ENCODE measurements at regions not wholly inside any gene's neighbourhood (a gene's known extent, or its start where the extent isn't known, plus 50 kb on each side); places are given as distances from the start of the nearest gene placed in this dataset.

DNA sequence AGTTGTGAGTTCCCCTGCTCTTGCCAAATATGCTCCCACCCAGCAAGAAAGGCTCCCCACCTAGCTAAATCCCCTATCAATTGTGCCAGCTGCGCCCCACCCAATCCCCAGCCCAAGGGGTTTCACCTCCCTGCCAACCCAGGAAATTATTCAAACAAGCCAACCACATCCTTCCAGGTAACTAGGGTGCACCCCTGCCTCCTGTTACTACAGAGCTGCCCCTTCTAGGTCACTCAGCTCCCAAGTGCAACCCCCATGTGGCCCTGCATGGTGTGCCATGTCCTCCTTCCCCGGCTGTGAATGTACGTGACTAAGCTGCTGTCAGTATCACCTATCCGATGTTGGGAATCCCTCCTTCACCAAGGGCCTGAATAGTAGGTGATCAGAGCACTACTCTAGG is 91.2 kb upstream of the LDAH start:
- no peak for DNase-seq (ENCODE audit: low read depth, low spot score)

DNA sequence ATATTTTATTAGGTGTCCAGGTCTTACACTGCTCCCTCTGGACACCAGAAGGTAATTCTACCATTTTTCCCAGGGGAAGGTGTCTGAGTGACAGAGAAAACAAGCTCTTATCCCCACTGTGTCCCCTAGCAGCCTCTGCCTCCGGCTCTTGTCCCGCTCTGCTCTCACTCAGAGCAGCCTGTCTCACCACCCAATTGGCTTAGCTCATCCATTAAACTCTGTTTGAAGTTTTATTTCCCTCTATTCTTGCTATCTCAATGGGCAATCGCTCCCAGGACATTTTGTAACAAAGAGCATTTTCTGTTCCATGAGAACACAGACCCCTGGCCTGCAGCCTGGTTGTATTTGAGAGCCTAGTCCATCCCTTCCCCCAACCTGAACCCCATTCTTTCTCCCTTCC is 90.6 kb upstream of the LDAH start:
- no peak for DNase-seq (ENCODE audit: low read depth, low spot score)

DNA sequence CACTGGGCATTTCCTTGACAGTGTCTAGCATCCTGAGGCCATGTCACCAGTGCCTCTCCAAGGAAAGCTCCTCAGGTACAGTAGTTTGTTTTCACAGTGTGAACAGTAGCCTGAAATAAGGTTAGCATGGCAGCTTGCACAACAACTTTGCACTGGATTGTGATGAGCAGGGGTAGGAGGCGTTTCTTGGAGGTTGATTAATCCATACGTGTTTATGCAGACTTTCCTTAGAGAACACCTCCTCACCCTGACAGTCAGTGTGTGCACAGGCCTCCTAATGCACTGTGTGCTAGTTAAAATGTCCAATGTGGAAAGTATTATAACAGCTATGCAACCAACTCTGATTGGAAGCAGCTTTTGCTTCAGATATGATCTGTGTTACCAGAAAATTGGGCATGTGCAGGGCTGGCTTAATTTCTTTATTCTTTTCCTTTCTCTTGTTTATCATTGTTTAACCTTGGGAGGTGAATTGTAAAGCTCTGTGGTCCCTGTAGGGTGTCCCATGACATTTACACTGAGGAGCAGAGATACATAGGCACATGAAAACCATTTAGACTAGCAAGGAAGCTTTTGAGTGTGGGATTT is 77.2 kb upstream of the LDAH start:
- no peak for DNase-seq (ENCODE audit: low read depth, low spot score)

DNA sequence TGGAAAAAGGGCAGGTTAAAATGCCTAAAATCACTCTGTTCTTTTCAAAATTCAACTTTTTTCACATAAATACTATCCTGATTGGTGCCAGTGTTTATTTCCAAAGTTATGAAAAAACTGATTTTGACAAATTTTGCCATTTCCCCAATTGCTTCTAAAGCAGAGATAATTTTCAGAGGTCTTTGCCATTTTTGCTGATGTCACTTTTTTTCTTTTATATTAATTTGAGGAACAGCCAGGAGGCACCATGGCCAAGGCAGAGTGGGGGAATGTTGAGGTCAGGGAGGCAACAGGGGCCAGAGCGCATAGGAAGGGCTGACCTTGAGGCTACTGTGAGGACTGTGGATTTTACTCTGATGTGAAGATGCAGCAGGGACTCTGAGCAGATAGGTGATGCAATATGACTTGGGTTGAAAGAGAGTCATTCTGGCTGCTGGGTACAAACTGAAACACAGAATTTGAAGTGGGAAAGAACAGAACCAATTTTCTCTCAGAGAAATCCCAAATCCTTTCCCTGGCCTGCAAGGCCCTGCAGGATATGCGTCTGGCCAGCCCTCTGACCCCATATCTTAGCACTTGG is 75.1 kb upstream of the LDAH start:
- DNase-seq (ENCODE audit: low read depth, low spot score): no peak

DNA sequence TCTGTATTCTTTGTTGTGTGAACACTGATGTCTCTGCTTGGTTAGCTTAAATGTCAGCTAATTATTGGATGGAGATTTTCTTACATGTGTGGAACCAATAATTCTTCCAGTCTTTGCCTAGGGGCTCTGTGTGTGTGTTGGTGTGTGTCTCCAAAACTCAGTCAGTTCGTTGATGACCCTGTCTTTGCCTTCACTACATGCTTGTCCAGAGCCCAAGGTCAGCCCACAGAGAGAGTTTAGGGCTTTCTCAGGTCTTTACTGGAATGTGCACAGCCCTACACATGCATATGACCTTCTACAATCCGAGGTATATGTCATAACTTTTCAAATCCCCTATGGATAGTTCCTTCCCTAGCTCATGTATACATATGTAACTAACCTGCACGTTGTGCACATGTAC is 74.1 kb upstream of the LDAH start:
- DNase-seq (ENCODE audit: low read depth, low spot score): no peak

DNA sequence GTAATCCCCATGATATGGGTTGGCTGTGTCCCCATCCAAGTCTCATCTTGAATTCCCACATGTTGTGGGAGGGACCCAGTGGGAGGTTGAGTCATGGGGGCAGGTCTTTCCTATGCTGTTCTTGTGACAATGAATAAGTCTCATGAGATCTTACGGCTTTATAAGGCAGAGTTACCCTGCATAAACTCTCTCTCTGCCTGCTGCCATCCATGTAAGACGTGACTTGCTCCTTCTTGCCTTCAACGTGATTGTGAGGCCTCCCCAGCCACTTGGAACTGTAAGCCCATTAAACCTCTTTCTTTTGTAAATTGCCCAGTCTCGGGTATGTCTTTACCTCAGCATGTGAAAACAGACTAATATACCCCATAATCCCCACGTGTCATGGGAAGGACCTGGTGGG is 61.9 kb upstream of the LDAH start:
- DNase-seq (ENCODE audit: low read depth, low spot score): no peak

DNA sequence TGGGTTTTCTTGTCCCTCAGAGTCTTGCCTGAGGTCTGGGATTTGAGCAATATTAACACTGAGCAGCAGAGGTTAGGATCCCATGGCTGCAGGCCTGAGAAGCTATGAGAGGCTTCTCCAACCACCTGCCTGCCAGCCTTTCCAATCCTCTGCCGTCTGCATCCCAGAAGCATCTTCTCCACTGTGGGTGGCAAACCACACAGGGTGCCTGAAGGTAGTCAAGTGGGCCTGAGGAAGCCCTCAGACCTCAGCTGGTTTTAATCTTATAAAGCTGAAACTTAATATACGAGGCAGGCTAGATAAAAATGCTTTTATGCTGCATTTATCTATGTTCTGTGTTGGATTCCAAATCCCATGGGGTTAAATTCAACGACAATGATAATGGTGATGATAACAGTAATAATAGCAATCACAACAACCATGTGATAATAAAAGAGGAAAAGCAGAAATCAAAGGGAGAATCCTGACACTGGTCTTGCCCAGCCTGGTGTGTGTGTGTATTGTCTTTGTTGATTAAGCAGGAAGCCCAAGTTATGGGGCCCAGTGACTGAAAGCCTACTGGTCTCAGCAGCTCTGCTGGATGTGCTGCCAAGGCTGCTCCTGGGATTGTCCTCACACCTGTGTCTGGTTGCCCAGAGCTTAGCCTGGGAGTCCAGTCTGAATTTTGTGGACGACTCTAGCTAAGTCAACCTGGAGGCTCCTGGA is 59.7 kb upstream of the LDAH start:
- no peak for DNase-seq (ENCODE audit: low read depth, low spot score)

DNA sequence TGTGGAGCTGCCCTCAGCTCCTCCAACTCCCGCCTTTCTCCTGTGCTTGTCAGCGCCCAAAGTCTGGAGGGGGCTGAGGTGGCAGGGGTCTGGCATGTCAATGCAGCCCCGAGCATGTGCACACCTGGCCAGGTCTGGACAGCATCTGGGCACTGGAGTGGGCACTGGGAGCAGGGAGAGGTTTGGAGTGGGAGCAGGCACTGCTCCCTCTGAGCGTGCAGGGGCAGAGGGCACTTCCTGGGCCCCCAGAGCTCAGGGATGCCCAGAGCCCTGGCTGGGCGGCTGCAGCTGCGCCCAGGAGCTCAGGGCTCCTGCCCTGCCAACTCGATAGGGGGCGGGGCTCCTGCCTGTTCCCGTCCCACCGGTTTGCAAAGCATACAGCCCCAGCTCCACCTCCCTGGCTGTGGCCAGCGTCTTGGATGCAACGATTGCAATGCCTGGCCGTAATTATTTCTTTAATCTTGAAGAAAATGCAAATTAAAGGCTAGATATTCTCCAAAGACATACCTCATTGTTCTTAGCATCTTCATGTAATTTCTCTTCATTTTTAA is 57.4 kb upstream of the LDAH start:
- no peak for DNase-seq (ENCODE audit: low read depth, low spot score)

DNA sequence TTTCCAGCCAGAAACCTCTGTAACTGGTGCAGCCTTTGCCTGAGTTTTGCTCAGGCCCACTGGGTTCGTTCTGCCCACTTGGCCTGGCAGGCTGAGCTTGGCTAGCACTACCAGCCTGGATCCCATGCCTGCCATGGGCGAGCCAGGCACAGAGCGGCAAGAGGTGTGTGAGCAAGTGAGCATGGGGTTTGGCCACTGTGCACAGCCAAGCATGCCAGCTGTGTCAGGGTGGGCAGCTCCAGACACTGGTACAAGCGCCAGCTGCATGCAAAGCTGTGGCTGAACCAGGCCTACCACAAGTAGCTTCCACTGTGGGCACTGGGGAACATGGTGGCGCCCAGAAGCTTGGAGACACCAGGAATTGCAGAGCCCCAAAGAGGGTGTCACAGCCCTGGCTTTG is 56.3 kb upstream of the LDAH start:
- no peak for DNase-seq (ENCODE audit: low read depth, low spot score)

DNA sequence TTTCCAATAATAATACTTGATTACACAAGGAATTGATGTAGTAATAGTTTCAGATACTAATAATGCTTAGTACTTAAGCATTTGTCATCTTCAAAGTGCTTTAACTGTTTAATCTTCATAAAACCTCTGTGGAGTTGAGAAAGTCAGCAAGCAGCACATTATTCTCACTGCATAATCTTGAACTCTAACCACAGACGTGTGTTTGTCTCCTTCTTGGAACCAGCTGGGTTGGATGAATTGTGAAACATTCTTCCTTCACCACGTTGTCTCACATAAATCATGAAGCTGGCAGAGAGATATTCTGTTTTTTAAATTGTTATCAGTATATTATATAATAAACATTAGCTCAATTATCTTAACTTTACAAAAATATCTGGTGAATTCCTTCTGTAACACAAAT is 55.1 kb upstream of the LDAH start:
- DNase-seq (ENCODE audit: low read depth, low spot score): no peak
